Upper lobe of left lung (tissue), 6 donors: ENCODE measurements at regions not wholly inside any gene's neighbourhood (a gene's known extent, or its start where the extent isn't known, plus 50 kb on each side); places are given as distances from the start of the nearest gene placed in this dataset.

ENCODE experiments used
- ATAC-seq, 2 donors: fragments of 200-7000 bp; cut with Tn5 transposase; one replicate each; pipeline ENCODE4 v1.9.1; 2022; ENCODE audit warnings: mild to moderate bottlenecking in 2 of 2, moderate library complexity in 2 of 2; ENCODE audit not compliant: low FRiP score in 2 of 2
- DNase-seq, 2 donors: peaks; one replicate each; pipeline ENCODE4 v3.0.0-alpha.2; 2019 to 2020
- H3K27ac ChIP-seq, 4 donors: fragments of 200-600 bp; sonication (generic); one replicate each; pipeline ENCODE4 v1.5.1; 2016 to 2019
- H3K27me3 ChIP-seq, 4 donors: fragments of 200-600 bp; sonication (generic); one replicate each; pipeline ENCODE4 v1.5.1; 2017 to 2019
- H3K36me3 ChIP-seq, 4 donors: fragments of 200-600 bp; sonication (generic); one replicate each; pipeline ENCODE4 v1.5.1; 2016 to 2019
- H3K4me1 ChIP-seq, 4 donors: fragments of 200-600 bp; sonication (generic); one replicate each; pipeline ENCODE4 v1.5.1; 2018 to 2019
- H3K4me3 ChIP-seq, 4 donors: fragments of 200-600 bp; sonication (generic); one replicate each; pipeline ENCODE4 v1.5.1; 2017 to 2019; ENCODE audit warnings: mild to moderate bottlenecking in 2 of 4, moderate library complexity in 1 of 4
- H3K9me3 ChIP-seq, 4 donors: fragments of 200-600 bp; sonication (generic); one replicate each; pipeline ENCODE4 v1.5.1; 2018 to 2019
- CTCF ChIP-seq, 6 experiments: fragments of 450-650 bp in 4 of 6; fragments of 200-600 bp in 2 of 6; sonication (generic) in 2 of 6; IDR thresholded peaks; one replicate each; pipeline ENCODE4 v1.5.1; 2016 to 2019; ENCODE audit warnings: antibody characterized with exemption in 6 of 6
- EP300 ChIP-seq, 4 donors: sonication (generic); formaldehyde crosslinking; IDR thresholded peaks; one replicate each; pipeline ENCODE4 v1.5.1; 2017; ENCODE audit warnings: antibody characterized with exemption in 4 of 4, control low read depth in 2 of 4
- POLR2A ChIP-seq, 4 donors: fragments of 450-650 bp; IDR thresholded peaks; one replicate each; pipeline ENCODE4 v1.5.1; 2016 to 2017; ENCODE audit warnings: antibody characterized with exemption in 4 of 4, mild to moderate bottlenecking in 2 of 4
- POLR2AphosphoS5 ChIP-seq, 2 donors: sonication (generic); formaldehyde crosslinking; IDR thresholded peaks; one replicate each; pipeline ENCODE4 v1.5.1; 2017; ENCODE audit warnings: antibody characterized with exemption in 2 of 2
- WGBS, 2 donors: methylation state at CpG; one replicate each; pipeline ENCODE4 v1.1.5; 2017 to 2018; 5-methylcytosine and 5-hydroxymethylcytosine counted together
- donor health status: DM: no; HTN: no; CAD: no; lungs with moderate emphysema.
- donor health status: DM: no; HTN: yes; CAD: no; lungs with severe emphysema.

DNA sequence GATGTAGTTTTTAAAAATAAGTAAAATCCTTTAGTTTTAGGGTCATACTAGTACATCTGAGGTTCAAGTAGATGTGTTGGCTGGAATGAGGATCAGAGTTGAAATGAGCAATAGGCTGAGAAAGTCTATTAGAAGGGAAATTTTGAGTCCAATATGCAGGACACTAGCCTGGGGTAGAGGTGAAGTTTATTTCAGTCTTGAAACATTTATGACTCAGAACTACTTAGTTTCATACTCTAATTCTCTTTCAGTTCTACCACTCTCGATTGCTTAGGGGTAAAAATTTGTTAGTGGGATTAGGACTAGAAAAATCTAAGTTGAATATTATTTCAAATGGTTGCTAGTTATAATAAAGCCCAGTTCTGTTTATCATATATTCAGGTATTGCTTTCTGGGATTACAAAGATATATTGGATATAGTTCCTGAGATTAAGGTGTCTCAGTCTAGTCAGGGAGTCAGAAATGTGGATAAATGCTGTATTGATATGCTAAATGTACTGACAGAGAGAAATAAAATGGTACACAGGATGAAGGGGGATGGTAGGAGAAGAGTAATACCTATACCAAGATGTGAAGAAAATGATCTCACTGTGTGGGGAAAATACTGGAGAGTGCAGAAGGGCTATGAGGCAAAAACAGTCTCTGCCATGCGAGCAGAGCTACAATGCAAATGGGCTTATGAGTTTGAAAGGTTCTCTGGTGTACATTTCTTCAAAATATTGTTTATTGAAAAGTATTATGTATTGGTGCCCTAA lies 395.8 kb upstream of the FBXO33 start:
- ATAC-seq: no peak
- no peak for DNase-seq
- Histone ChIP-seq H3K4me1 (no peaks in the 10 kb centered on the region), H3K27ac (no peak overlapping the region), H3K4me3 (no peak overlapping the region), H3K27me3 (no peaks in the 10 kb centered on the region), H3K9me3 (no peaks in the 10 kb centered on the region), H3K36me3 (no peaks in the 10 kb centered on the region)
- 74 to 78% methylated on average over 2 of the region's 2 CpGs for WGBS, 2 donors
- TF ChIP-seq POLR2AphosphoS5 (IDR thresholded peaks at IDR 0.05) (no peak), CTCF (IDR thresholded peaks at IDR 0.05) (no peak), POLR2A (IDR thresholded peaks at IDR 0.05) (no peak), EP300 (IDR thresholded peaks at IDR 0.05) (no peak)

GRCh38 chr14:39812532-39813320 lies 380.5 kb upstream of the FBXO33 start:
- Histone ChIP-seq H3K4me3 (no peak overlapping the region), H3K27ac (no peak overlapping the region), H3K27me3 (no peaks in the 10 kb centered on the region), H3K36me3 (no peaks in the 10 kb centered on the region), H3K9me3 (no peaks in the 10 kb centered on the region), H3K4me1 (no peaks in the 10 kb centered on the region)
- DNase-seq (no peak), ATAC-seq (no peak)
- 71 to 77% methylated on average over 3 of the region's 3 CpGs for WGBS, 2 donors
- TF ChIP-seq POLR2AphosphoS5 (IDR thresholded peaks at IDR 0.05): no peak
- TF ChIP-seq CTCF (IDR thresholded peaks at IDR 0.05): no peak

- no peaks in the 10 kb centered on the region for H3K4me1 ChIP-seq
- no peaks in the 10 kb centered on the region for H3K27me3 ChIP-seq
- ATAC-seq (no peak), DNase-seq (no peak)
- TF ChIP-seq POLR2A (IDR thresholded peaks at IDR 0.05) (no peak), POLR2AphosphoS5 (IDR thresholded peaks at IDR 0.05) (no peak), EP300 (IDR thresholded peaks at IDR 0.05) (no peak), CTCF (IDR thresholded peaks at IDR 0.05) (no peak)
- no peak overlapping the region for H3K4me3 ChIP-seq
- no peaks in the 10 kb centered on the region for H3K36me3 ChIP-seq
- H3K27ac ChIP-seq: no peak overlapping the region
- WGBS, 2 donors: 75 to 79% methylated on average over 2 to 3 of the region's 3 CpGs
- H3K9me3 ChIP-seq: no peaks in the 10 kb centered on the region
Measured at GRCh38 chr14:39807271-39807670, 375.0 kb upstream of the FBXO33 start.

GRCh38 chr14:39784461-39784860 lies 352.2 kb upstream of the FBXO33 start:
- 64 to 79% methylated on average over 1 of the region's 1 CpG for WGBS, 2 donors
- no peak overlapping the region for H3K27ac ChIP-seq
- H3K9me3 ChIP-seq: no peaks in the 10 kb centered on the region
- DNase-seq (no peak), ATAC-seq (no peak)
- no peak overlapping the region for H3K4me3 ChIP-seq
- H3K4me1 ChIP-seq: no peaks in the 10 kb centered on the region
- TF ChIP-seq POLR2A (IDR thresholded peaks at IDR 0.05) (no peak), CTCF (IDR thresholded peaks at IDR 0.05) (no peak), EP300 (IDR thresholded peaks at IDR 0.05) (no peak), POLR2AphosphoS5 (IDR thresholded peaks at IDR 0.05) (no peak)
- no peaks in the 10 kb centered on the region for H3K27me3 ChIP-seq
- no peaks in the 10 kb centered on the region for H3K36me3 ChIP-seq
